ENCODE measurements at regions not wholly inside any gene's neighbourhood (a gene's known extent, or its start where the extent isn't known, plus 50 kb on each side); places are given as distances from the start of the nearest gene placed in this dataset.

DNA sequence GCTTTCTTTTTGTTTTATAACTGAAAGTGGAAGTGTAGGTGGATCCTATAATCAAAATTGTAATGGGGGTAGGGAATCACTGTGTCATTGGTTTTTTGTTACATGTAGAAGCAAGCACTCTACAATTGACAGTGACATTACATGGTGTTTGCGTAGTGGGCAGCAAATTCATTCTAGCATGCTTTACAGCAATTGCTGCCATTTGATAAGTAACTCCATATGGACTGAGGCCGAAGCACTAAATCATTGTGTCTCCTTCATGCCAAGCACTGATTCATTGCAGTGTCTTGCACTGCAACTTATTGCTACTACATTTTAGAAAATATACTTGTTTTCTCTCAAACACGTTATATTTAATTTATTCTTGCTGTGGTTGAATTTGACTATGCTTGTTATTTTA, 933.9 kb downstream of the NSUN3 start:
- no peak for DNase-seq (ENCODE audit: low read depth)

DNA sequence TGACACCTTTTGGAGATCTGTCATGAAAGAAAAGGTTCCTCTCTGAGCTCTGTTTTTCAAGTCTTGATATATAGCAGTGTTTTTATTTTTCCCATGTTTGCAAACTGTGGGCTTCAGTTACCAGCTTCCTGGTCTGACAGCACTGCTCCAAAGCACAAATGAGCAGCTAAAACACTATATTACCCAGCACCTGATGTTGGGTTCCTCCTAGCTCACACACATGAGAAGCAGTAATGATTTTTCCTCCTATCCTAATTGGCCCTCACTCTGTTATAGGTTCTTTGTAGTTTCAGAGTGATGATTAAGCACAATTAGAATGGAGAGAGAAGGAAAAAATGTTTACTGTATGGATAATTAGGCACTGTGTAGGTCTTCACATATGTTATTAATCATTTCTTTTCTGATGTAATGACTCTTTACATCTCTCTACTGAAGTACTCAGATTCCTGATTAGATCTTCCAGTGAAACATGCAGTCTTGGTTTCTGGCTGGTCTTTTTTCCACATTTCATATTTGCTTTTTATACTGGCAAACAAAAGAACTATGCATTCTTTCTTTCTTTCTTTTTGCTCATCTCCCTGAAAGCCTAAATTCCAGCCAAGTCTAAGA, 939.7 kb downstream of the NSUN3 start:
- DNase-seq (ENCODE audit: low read depth) = no peak

DNA sequence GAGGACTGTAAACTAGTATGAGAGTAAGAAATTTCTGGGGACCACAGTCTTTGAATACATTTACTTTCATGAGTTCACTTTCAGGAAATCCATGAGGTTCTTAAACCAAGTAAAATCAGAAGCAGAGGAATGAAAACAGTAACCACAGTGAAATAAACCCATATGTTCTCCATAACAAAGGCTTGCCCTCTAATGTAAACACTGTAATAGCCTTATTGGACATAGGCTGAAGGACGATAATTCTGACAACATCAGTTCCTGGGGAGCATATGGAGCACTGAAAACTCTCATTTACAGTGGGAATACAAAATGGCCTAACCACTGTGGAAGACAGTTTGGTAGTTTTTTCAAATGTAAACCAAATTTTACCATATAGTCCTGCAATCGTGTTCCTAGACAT, 965.8 kb downstream of the NSUN3 start:
- DNase-seq (ENCODE audit: low read depth) = no peak

DNA sequence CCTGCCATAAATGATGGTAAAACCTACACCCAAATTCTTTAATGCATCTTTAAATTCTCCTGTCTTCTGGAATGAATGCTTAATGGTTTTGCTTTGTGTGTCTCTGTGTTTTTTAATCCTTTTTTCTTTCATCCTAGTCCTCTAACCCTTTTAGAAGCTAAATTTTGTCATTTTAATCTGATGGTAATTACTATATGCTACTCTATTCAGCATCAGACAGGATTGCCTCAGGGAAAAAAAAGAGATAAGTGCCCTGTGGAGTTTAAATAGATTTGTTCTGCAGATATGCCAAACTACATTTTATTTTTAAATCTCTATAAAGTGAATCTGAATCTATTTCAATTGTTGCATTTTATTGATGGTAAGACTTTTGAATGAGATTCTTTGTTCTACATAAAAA, 966.8 kb downstream of the NSUN3 start:
- DNase-seq (ENCODE audit: low read depth) = no peak

DNA sequence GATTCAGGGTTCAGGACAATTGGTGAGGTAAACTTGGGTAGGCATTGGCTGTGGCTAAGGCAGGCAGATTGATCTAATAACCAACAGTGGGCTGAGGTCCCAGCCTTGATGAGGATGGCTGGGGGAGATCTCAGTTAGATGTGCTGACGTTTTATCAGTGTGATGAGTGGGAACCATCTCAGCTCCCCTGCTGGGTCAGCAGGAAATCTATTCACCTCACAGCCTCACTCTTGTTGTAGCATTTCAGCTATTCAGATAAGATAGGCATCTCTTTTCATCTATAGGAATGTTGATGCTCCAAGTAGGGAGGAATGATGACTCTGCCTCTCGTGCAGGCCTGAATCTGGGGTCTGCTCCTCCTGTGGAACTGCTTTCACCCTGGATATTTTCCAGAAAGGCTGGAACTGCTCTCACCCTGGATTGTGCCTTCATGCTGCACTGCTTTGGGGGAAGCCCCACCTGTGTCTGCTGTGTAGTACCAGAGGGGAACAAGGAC, 973.7 kb downstream of the NSUN3 start:
- no peak for DNase-seq (ENCODE audit: low read depth)

DNA sequence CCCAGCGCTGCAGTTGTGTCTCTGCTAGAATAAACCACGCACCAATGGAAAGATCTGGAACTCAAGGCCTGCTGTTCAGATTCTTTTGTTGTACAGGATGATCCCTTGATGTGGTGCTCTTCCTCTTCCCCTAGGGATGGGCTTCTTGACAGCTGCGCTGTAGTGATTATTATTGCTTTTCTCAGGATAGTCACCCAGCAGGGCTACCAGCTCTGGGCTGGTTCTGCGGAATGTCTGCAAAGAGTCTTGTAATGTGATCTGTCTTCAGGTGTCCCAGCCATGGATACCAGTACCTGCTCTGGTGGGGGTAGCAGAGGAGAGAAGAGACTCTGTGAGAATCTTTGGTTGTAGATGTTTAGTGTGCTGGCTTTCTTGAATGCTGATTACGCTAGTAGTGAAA, 974.2 kb downstream of the NSUN3 start:
- no peak for DNase-seq (ENCODE audit: low read depth)

DNA sequence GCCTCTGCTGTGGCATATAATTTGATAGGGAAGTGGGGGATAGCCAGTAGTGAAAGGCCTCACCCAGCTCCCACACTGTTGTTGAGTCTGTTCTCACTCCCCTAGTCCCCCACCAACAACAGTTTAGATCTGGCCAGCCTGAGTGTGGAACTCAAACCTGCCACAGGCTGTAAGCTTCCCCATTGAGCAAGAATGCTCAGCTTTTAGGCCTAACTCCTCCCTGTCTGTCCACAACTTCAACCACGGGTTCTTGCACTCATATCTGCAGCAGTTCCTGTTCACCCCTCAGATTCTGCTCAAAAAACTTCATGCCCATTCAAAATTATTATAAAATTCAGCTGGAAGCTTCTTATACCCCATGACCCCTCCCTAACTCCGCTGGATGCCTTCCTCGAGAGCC, 975.1 kb downstream of the NSUN3 start:
- no peak for DNase-seq (ENCODE audit: low read depth)

DNA sequence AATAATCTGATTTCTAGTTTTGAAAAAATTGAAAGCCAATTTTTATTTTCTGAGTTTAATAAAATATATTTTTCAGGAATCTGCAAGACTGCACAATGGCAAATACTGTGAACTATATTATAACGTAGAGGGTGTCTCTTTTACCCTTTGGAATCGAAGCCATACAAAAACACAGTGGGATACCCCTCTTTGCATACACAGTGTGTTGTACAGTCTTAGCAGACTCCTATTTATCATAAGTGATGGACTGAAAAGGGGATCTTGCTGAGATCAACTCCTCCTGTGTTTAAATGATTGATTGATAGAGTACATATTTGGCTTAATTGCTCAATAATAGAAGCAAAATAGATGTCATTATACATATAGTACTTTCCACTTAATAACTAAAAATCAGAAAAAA, 981.2 kb downstream of the NSUN3 start:
- DNase-seq (ENCODE audit: low read depth) = no peak

DNA sequence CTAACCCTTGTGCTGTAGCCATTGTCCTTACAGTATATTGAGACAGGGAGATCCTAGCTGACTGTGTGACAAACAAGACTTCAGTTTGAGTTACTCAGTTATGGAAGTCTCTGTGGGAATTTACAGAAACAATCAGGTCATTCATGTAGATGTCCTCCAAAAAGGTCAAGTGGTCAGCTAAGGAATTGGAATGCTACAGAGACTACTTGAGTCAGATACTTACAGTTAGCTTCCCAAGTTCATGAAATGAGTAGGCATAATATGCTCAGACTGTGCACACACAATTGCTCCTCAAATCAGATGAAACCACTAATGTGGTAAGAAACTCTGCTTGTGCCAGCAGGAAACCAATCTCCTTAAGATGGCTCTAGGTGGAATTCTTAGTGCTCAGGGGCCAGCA, 985.7 kb downstream of the NSUN3 start:
- DNase-seq (ENCODE audit: low read depth) = no peak

DNA sequence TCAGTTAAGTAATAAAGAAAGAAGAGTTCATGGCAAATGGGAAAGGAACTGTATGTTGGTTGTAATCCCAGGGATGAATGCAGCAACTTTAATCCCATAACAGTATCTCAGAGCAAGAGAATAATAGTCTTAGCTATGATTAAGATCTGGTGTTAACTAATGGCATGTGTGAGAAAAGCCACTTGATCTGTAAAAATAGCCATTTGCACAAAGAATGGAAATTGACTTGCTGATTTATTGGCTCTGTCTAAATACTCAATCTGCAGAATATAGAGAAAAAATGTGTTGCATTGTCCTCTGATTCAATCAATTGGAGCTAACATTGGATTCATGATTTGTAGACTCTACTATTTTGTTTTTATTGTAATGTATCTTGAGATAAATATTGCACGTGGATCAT, 987.0 kb downstream of the NSUN3 start:
- no peak for DNase-seq (ENCODE audit: low read depth)

DNA sequence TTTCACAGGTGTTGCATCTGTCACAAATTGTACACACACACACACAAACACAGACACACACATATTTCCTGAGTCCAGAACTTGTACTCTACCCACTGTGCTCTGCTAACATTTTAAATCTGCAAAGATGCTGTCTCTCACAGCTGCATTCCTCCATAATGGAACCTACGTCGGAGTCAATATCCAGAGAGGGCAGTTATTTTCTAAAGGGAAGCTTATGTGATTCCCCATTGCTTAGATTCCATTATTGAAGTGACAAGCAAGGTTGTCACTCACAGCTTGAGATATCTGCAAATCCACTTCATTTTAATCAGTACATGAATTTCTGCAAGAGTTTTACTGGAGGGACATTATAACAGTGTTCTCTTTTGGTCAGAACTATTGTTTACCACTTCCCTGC, 992.4 kb downstream of the NSUN3 start:
- no peak for DNase-seq (ENCODE audit: low read depth)

DNA sequence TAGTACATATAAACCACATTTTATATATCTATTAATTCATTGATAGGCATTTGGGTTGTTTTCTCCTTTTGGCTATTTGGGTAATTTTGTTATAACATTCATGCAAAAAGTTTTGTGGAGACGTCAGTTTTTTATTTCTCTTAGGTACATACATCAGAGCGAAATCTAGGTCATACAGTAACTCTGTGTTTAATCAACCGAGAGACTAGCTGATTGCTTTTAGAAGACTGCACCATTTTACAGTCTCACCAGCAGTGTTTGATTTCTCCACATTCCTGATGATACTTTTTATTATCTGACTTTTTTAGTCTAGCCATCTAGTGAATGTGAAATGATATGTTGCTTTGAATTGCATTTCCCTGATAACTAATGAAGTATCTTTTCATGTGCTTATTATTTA, 1019.3 kb downstream of the NSUN3 start:
- no peak for DNase-seq (ENCODE audit: low read depth)

DNA sequence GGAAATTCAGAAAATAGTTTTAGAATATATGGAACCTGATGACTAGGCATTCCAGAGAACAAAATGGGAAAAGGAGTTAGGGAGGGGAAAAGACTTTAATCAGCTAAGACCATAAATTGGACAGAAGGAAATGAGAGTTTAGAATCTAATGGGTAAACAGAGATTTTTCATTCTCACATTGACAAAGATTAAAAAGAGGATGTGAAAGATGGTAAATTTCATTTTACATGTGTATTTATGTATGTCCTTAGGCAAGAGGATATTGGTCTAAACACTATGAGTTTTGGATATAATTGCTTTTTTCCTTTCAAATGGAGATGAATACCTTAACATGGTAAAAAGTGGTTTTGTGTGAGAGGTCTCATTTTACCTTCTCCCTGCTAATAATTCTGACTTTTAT, 1021.9 kb downstream of the NSUN3 start:
- no peak for DNase-seq (ENCODE audit: low read depth)

DNA sequence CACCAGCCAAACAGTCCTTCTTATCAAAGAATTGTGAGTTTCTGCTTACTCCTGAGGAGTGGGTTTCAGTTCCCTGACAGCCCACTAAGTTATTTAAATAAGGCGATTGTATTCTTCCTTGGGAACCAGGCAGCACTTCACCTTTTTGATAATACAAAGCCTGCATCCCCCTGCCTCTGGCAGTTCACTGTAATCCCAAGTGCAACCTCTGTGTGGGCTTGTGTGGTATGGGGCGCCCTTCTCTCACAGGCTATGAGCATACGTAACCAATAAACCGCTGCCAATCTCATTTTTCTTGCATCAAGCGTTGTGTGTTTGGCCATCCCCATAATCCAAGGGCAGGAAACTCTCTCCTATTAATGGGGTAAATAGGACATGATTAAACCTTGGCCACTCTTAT, 1025.6 kb downstream of the NSUN3 start:
- no peak for DNase-seq (ENCODE audit: low read depth)

DNA sequence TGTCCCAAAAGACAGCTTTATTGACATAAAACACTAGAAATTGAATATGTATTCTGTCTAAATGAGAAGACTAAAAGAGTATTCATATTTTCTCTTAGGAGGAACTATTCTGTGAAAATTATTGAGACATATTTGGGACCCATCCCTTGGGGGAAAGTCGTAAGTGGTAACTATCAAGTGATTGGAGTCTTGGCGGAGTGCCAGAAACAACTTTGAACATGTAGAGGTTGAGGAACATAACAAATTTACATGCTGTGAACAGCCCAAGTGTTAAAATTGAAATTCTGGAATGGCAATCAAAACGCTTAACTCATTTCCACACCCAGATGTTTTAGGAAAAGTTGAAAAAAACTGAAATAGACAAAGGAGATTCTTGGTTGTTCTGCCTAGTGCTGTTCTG, 1034.6 kb downstream of the NSUN3 start:
- DNase-seq (ENCODE audit: low read depth) = no peak

DNA sequence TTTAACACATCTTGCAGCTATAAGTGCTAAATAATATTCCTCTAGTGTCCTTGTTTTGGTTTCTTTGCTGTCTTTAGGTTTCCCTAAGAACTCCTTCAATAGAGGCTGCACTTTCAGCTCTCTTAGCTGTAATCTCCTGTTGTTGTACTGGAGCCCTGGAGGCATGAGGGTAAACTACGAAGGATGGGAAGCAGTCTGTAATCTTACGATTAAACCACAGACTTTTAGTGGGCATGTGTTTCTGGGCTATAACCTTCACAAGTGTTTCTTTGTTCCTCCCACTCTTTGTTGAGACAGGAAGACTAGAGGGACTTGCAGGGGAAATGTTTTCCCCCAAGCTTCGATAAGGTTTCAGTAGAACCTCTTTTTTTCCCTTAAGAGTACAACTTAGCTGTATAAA, 1058.1 kb downstream of the NSUN3 start:
- DNase-seq (ENCODE audit: low read depth) = no peak

DNA sequence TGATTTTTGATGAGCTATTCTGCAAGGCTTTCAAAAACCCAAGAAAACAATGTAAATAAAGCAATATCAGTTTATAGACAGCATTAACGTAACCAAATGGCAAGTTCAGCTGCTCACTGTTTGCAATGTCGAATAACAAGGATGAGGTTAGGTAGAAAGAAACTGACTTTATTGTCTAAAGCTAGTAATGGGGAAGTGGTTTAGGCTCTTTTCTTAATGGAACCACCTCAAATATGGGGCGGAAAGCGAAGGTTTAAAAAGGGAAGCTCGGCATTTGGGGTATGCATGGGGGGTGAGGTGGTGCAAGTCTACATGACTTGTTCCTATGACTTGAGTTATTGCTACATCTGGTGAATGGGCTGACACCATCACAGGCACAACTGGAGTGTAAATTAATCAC, 1060.2 kb downstream of the NSUN3 start:
- no peak for DNase-seq (ENCODE audit: low read depth)

DNA sequence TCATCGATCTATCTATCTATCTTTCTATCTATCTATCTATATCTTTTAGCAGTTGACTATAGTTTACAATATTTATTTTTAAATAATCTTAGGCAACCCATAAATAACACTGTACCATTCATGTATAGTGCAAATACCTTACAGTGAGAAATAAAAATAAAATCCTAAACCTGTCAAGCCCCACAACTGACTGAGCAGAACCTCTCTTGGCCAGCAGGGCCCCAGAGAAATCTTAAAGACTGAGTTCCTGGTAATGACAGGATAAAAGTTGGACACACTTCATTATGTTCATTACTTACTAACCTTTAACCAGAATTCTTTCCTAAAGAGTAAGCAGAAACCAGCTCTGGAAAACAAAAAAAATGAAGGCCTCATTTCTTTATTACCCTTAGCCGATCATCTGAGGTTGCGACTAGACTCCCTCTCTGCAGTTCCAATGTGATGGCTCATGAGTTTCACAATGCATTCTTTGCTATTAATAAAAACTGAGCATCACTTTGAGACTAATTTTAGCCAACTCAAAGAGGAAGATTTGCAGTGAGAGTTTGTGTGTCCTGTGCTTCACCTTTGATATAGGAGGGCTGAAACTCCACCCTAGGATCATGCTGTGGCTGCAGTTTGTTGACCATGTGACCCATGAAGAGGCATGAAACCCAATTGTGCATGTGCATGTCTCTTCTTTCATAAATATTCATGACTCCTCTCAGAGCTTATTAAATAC, 1072.0 kb downstream of the NSUN3 start:
- DNase-seq (ENCODE audit: low read depth) = no peak

DNA sequence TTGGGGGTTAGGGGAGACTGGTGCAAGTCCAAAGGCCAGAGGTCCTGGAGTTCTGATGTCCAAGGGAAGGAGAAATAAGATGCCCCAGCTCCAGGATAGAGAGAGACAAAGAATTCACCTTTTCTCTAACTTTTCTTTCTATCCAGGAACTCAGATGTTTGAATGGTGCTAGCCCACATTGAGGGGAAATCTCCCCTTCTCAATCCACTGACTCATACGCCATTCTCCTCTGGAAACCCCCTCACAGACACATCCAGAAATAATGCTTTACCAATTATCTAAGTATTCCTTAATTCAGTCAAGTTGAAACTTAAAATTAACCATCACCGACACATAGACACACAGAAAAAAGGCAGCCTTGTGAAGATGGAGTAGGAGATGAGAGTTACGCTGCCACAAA, 1085.2 kb downstream of the NSUN3 start:
- DNase-seq (ENCODE audit: low read depth) = no peak

DNA sequence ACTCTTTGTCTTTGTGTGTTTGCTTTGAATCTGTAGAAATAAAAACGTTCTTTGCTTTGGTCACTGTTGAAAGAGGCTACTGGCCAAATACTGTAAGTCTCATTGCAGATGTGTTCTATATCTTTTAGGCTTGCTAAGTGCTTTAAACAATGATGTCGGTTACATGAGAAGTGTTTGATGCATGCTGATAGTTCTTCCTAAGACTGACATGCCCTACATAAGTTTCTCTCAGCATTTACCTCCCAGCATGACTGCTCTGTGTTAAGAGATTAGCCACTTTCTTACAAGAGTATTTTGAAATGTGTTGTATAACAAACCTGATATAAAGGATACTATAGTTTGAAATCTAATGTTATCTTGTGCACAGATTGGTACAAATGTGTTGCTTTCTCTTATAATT, 1088.7 kb downstream of the NSUN3 start:
- no peak for DNase-seq (ENCODE audit: low read depth)

DNA sequence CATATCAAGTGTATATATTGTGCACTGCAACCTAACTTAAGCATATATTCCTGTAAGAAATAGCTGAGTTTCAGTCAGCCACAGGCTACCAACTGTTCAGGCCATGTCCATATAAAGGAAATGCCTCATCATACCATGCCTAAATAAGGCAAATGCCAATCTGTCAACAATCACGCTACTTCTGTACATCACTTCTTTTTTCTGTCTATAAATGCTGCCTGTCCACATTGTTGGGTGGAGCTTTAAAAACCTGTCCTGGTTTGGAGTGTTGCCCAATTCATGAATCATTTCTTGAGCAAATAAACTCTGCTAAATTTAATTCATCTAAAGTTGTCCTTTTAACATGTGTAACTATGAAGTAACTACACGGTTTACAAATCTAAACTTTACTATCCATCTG, 1091.9 kb downstream of the NSUN3 start:
- no peak for DNase-seq (ENCODE audit: low read depth)

DNA sequence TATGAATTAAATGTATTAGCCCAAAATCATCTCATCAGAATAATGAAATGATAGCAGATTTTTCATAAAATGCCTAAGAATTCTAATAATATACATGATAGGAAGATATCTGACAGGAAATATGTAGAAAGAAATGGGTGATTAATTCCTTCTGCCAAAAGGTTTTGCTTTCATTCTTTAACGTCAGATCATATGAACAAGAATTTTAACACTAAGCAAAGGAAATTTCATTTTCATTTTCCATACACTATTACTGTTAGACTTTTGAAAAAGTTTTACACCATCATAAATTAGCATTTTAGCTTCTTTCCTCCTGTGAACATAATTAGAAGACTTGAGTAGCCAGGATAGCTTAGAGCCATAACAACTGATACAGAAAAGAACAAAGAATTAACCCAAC, 1099.9 kb downstream of the NSUN3 start:
- DNase-seq (ENCODE audit: low read depth) = no peak

DNA sequence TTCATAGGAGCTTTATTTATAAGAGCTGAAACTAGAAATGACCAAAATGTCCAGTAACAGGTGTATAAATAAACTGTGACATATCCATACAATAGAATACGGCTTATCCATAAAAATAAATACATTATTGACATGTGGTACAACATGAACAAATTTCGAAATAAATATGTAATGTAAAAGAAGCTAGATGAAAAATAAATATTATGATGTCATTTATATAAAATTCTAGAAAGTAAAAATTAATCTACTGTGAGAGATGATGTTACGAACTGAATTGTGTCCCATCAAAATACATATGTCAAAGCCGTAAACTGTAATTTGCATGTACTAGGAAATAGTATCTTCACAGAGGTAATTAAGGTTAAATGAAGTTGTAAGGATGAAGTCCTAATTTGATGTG, 1104.9 kb downstream of the NSUN3 start:
- no peak for DNase-seq (ENCODE audit: low read depth)

DNA sequence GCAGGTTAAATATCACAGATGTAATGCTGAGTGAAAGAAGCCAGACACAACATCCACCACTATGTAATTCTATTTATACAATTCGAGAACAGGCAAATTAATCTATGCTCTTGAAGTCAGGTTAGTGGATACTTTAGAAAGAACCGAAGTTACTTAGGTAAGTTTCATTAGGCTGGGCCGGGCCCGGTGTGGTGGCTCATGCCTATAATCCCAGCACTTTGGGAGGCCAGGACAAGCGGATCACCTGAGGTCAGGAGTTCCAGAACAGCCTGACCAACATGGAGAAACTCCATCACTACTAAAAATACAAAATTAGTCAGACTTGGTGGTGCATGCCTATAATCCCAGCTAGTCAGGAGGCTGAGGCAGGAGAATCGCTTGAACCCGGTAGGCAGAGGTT, 1105.7 kb downstream of the NSUN3 start:
- DNase-seq (ENCODE audit: low read depth) = no peak

Data from activated T-helper 1 cell treated with Interleukin-2 at 50 U/mL for 16 hours (primary cell).